GM23338 (cell line): ENCODE measurements at regions not wholly inside any gene's neighbourhood (a gene's known extent, or its start where the extent isn't known, plus 50 kb on each side); places are given as distances from the start of the nearest gene placed in this dataset.
"Not testable (repeated sequence)": the region's sequence is repeated elsewhere in the genome, so short reads cannot be mapped to it uniquely, and the experiment has no call there.

ENCODE experiments used
- CREB1 ChIP-seq: fragments of 250-450 bp; sonication (Bioruptor Pico); IDR thresholded peaks from 2 replicates; pipeline ENCODE4 v1.5.0; 2020; ENCODE audit warnings: low read depth, mild to moderate bottlenecking, moderate library complexity
- CTCF ChIP-seq, 2 experiments: fragments of 200-600 bp in 1 of 2; sonication (generic) in 1 of 2; conservative IDR thresholded peaks; 2 replicates each; pipeline versions ENCODE4 v1.5.1 to v1.6.1; 2016 to 2017; ENCODE audit warnings: antibody characterized with exemption in 2 of 2, low read depth in 2 of 2, mild to moderate bottlenecking in 2 of 2, moderate library complexity in 1 of 2
- EZH2 ChIP-seq: fragments of 200-600 bp; sonication (generic); IDR thresholded peaks from one replicate; pipeline ENCODE4 v1.8.0; 2017; ENCODE audit warnings: antibody characterized with exemption, mild to moderate bottlenecking, low read depth; ENCODE audit not compliant: unreplicated experiment
- EZH2phosphoT487 ChIP-seq: fragments of 200-600 bp; sonication (generic); IDR thresholded peaks from one replicate; pipeline ENCODE4 v1.8.1; 2018; ENCODE audit warnings: antibody characterized with exemption; ENCODE audit not compliant: unreplicated experiment
- NANOG ChIP-seq: IDR thresholded peaks from 2 replicates; pipeline ENCODE4 v1.6.1; 2016; ENCODE audit warnings: antibody characterized with exemption, borderline replicate concordance
- POLR2AphosphoS5 ChIP-seq: IDR thresholded peaks from 2 replicates; pipeline ENCODE4 v1.6.1; 2016; ENCODE audit warnings: antibody characterized with exemption, low read depth
- STAT1 ChIP-seq: IDR thresholded peaks from one replicate; pipeline ENCODE4 v1.6.1; 2016; ENCODE audit warnings: antibody characterized with exemption; ENCODE audit not compliant: unreplicated experiment
- ZNF331 ChIP-seq: fragments of 250-450 bp; sonication (Bioruptor Pico); IDR thresholded peaks from 2 replicates; pipeline ENCODE4 v1.5.0; 2020; ENCODE audit warnings: low read depth, mild to moderate bottlenecking, moderate library complexity
- ZNF462 ChIP-seq: fragments of 250-450 bp; sonication (Bioruptor Pico); IDR thresholded peaks from 2 replicates; pipeline ENCODE4 v1.5.0; 2020; ENCODE audit warnings: mild to moderate bottlenecking, moderate library complexity
- TF ChIP-seq, protein P1 (sequence below): IDR thresholded peaks from one replicate; pipeline ENCODE4 v1.6.1; 2018; ENCODE audit warnings: antibody characterized with exemption; ENCODE audit not compliant: unreplicated experiment
- TF ChIP-seq, protein P2 (sequence below): IDR thresholded peaks from 2 replicates; pipeline ENCODE4 v1.6.1; 2016; ENCODE audit warnings: antibody characterized with exemption

GRCh38 chr9:67394782-67395181, 402.4 kb upstream of the SPATA31A3 start:
- TF ChIP-seq CTCF (conservative IDR thresholded peaks at IDR 0.05; ENCODE audit: low read depth in 2 of 2); EZH2; STAT1; NANOG; CREB1 (CRISPR knock-in tag); POLR2AphosphoS5; ZNF462 (CRISPR knock-in tag); EZH2phosphoT487; ZNF331: not testable (repeated sequence)
- TF ChIP-seq, protein P1, sequence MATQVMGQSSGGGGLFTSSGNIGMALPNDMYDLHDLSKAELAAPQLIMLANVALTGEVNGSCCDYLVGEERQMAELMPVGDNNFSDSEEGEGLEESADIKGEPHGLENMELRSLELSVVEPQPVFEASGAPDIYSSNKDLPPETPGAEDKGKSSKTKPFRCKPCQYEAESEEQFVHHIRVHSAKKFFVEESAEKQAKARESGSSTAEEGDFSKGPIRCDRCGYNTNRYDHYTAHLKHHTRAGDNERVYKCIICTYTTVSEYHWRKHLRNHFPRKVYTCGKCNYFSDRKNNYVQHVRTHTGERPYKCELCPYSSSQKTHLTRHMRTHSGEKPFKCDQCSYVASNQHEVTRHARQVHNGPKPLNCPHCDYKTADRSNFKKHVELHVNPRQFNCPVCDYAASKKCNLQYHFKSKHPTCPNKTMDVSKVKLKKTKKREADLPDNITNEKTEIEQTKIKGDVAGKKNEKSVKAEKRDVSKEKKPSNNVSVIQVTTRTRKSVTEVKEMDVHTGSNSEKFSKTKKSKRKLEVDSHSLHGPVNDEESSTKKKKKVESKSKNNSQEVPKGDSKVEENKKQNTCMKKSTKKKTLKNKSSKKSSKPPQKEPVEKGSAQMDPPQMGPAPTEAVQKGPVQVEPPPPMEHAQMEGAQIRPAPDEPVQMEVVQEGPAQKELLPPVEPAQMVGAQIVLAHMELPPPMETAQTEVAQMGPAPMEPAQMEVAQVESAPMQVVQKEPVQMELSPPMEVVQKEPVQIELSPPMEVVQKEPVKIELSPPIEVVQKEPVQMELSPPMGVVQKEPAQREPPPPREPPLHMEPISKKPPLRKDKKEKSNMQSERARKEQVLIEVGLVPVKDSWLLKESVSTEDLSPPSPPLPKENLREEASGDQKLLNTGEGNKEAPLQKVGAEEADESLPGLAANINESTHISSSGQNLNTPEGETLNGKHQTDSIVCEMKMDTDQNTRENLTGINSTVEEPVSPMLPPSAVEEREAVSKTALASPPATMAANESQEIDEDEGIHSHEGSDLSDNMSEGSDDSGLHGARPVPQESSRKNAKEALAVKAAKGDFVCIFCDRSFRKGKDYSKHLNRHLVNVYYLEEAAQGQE = not testable (repeated sequence)
- TF ChIP-seq, protein P2, sequence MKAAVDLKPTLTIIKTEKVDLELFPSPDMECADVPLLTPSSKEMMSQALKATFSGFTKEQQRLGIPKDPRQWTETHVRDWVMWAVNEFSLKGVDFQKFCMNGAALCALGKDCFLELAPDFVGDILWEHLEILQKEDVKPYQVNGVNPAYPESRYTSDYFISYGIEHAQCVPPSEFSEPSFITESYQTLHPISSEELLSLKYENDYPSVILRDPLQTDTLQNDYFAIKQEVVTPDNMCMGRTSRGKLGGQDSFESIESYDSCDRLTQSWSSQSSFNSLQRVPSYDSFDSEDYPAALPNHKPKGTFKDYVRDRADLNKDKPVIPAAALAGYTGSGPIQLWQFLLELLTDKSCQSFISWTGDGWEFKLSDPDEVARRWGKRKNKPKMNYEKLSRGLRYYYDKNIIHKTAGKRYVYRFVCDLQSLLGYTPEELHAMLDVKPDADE = not testable (repeated sequence)
